ENCODE measurements at regions not wholly inside any gene's neighbourhood (a gene's known extent, or its start where the extent isn't known, plus 50 kb on each side); places are given as distances from the start of the nearest gene placed in this dataset.

GRCh38 chr3:105154692-105155091, 212.0 kb upstream of the ALCAM start:
- Histone ChIP-seq H3K4me3 (no peak overlapping the region), H3K36me3 (no peaks in the 10 kb centered on the region), H3K4me1 (no peaks in the 10 kb centered on the region), H3K27me3 (no peaks in the 10 kb centered on the region), H3K27ac (no peak overlapping the region), H3K9me3 (no peaks in the 10 kb centered on the region)
- no peak for ATAC-seq
- intact Hi-C loops (cut with DNase I): no loop called here
- DNase-seq: no peak
- TF ChIP-seq CTCF (IDR thresholded peaks at IDR 0.05): no peak

- DNase-seq (no peak), ATAC-seq (no peak)
- intact Hi-C loops (cut with DNase I): no loop called here
Observed at GRCh38 chr3:105157067-105157765, 209.5 kb upstream of the ALCAM start.

GRCh38 chr3:105157766-105158085, 209.0 kb upstream of the ALCAM start:
- no peak for TF ChIP-seq CTCF (IDR thresholded peaks at IDR 0.05)
- intact Hi-C loops (cut with DNase I): no loop called here
- no peak for ATAC-seq

More at GRCh38 chr3:105157067-105157765, 209.5 kb upstream of the ALCAM start:
- Histone ChIP-seq H3K4me1 (no peaks in the 10 kb centered on the region), H3K36me3 (no peaks in the 10 kb centered on the region), H3K4me3 (no peak overlapping the region), H3K9me3 (no peaks in the 10 kb centered on the region), H3K27me3 (no peaks in the 10 kb centered on the region), H3K27ac (no peak overlapping the region)
- no peak for TF ChIP-seq CTCF (IDR thresholded peaks at IDR 0.05)

GRCh38 chr3:105158286-105158685, 208.4 kb upstream of the ALCAM start:
- H3K27me3 ChIP-seq: no peaks in the 10 kb centered on the region
- DNase-seq (no peak), ATAC-seq (no peak)
- no peaks in the 10 kb centered on the region for H3K4me1 ChIP-seq
- H3K4me3 ChIP-seq: no peak overlapping the region
- H3K36me3 ChIP-seq: no peaks in the 10 kb centered on the region
- intact Hi-C loops (cut with DNase I): no loop called here
- H3K27ac ChIP-seq: no peak overlapping the region
- no peak for TF ChIP-seq CTCF (IDR thresholded peaks at IDR 0.05)
- H3K9me3 ChIP-seq: no peaks in the 10 kb centered on the region

More at GRCh38 chr3:105157766-105158085, 209.0 kb upstream of the ALCAM start:
- Histone ChIP-seq H3K9me3 (no peaks in the 10 kb centered on the region), H3K4me1 (no peaks in the 10 kb centered on the region), H3K27me3 (no peaks in the 10 kb centered on the region), H3K4me3 (no peak overlapping the region), H3K36me3 (no peaks in the 10 kb centered on the region), H3K27ac (no peak overlapping the region)
- DNase-seq: no peak

- DNase-seq (no peak), ATAC-seq (no peak)
- intact Hi-C loops (cut with DNase I): no loop called here
- H3K27me3 ChIP-seq: no peaks in the 10 kb centered on the region
- no peak overlapping the region for H3K27ac ChIP-seq
- H3K4me1 ChIP-seq: no peaks in the 10 kb centered on the region
- H3K36me3 ChIP-seq: no peaks in the 10 kb centered on the region
- no peaks in the 10 kb centered on the region for H3K9me3 ChIP-seq
- no peak for TF ChIP-seq CTCF (IDR thresholded peaks at IDR 0.05)
- no peak overlapping the region for H3K4me3 ChIP-seq
Observed at GRCh38 chr3:105162448-105162847, 204.3 kb upstream of the ALCAM start.

All from left lung (tissue), 4 donors.